ENCODE measurements at regions not wholly inside any gene's neighbourhood (a gene's known extent, or its start where the extent isn't known, plus 50 kb on each side); places are given as distances from the start of the nearest gene placed in this dataset.
"Not testable (repeated sequence)": the region's sequence is repeated elsewhere in the genome, so short reads cannot be mapped to it uniquely, and the experiment has no call there.

DNA sequence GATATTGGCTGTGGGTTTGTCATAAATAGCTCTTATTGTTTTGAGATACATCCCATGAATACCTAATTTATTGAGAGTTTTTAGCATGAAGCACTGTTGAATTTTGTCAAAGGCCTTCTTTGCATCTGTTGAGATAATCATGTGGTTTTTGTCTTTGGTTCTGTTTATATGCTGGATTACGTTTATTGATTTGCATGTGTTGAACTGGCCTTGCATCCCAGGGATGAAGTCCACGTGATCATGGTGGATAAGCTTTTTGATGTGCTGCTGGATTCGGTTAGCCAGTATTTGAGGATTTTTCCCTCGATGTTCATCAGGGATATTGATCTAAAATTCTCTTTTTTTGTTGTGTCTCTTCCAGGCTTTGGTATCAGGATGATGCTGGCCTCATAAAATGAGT is 1003.6 kb downstream of the CNTNAP5 start:
- TF ChIP-seq, protein P1, sequence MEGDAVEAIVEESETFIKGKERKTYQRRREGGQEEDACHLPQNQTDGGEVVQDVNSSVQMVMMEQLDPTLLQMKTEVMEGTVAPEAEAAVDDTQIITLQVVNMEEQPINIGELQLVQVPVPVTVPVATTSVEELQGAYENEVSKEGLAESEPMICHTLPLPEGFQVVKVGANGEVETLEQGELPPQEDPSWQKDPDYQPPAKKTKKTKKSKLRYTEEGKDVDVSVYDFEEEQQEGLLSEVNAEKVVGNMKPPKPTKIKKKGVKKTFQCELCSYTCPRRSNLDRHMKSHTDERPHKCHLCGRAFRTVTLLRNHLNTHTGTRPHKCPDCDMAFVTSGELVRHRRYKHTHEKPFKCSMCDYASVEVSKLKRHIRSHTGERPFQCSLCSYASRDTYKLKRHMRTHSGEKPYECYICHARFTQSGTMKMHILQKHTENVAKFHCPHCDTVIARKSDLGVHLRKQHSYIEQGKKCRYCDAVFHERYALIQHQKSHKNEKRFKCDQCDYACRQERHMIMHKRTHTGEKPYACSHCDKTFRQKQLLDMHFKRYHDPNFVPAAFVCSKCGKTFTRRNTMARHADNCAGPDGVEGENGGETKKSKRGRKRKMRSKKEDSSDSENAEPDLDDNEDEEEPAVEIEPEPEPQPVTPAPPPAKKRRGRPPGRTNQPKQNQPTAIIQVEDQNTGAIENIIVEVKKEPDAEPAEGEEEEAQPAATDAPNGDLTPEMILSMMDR (IDR thresholded peaks at IDR 0.05): not testable (repeated sequence)
- TF ChIP-seq ZFX (IDR thresholded peaks at IDR 0.05; ENCODE audit: borderline replicate concordance): not testable (repeated sequence)

Measured in 22Rv1 (cell line).